ENCODE measurements at regions not wholly inside any gene's neighbourhood (a gene's known extent, or its start where the extent isn't known, plus 50 kb on each side); places are given as distances from the start of the nearest gene placed in this dataset.

DNA sequence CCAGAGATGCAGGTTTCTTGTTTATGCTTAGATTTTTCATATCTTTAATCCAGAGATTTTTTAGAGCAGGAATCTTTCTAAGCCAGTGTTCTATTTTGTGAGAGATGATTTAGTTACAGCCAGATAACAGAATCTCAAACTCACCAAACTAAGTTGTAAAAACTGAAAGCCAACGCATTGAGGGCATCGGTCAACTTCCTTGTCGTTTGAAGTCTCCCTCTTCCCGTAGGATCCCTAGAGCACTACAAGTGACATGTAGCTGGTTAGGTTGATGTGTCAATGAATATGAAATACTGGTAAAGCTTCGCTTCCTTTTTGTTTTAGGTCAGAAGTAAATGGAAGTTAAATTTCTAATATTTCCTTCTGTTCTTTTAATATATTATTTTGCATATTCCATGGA lies 139.6 kb downstream of the YIPF5 start:
- ChIA-PET CTCF (no interaction called here), POLR2A (no interaction called here)
- no CpG with 5 or more reads among the region's 5 CpGs for WGBS (ENCODE audit: insufficient coverage)
- no peak overlapping the region for H3K4me3 Mint-ChIP-seq
- H3K27ac Mint-ChIP-seq, result no peak overlapping the region
- Histone ChIP-seq H3K79me2 (ENCODE audit: control insufficient read depth, insufficient read depth, low read length) (no peaks in the 10 kb centered on the region), H3K9me3 (ENCODE audit: control extremely low read depth in 1 of 3, control insufficient read depth in 2 of 3, insufficient read depth in 1 of 3, low read length in 2 of 3) (no peaks in the 10 kb centered on the region), H3K9ac (ENCODE audit: low read length) (no peak overlapping the region), H3K4me3 (ENCODE audit: control extremely low read depth in 1 of 5, extremely low read depth in 1 of 5, insufficient read depth in 1 of 5, low read depth in 2 of 5, low read length in 4 of 5) (no peak overlapping the region), H3K4me2 (replicated peaks; ENCODE audit: low read depth, low read length, poor library complexity, severe bottlenecking) (no peak overlapping the region), H3K36me3 (replicated peaks in 1 of 2; ENCODE audit: control extremely low read depth in 1 of 2, control insufficient read depth in 1 of 2, extremely low read depth in 1 of 2, insufficient read depth in 2 of 2, low read length in 1 of 2) (no peaks in the 10 kb centered on the region), H2AFZ (ENCODE audit: insufficient read depth, low read depth, low read length, poor library complexity, severe bottlenecking) (no peak overlapping the region), H4K20me1 (ENCODE audit: control insufficient read depth, insufficient read depth, low read length, poor library complexity, severe bottlenecking) (no peaks in the 10 kb centered on the region), H3K27me3 (replicated peaks in 1 of 4; ENCODE audit: control extremely low read depth in 1 of 4, control insufficient read depth in 3 of 4, insufficient read depth in 4 of 4, low read length in 3 of 4) (peaks cover 0 to 3% (median 0%) of the 10 kb centered on the region in 4 experiments), H3K4me1 (ENCODE audit: control insufficient read depth in 2 of 2, insufficient read depth in 2 of 2, low read length in 2 of 2) (no peaks in the 10 kb centered on the region), H3K27ac (ENCODE audit: low read length in 2 of 2) (no peak overlapping the region)
- no peaks in the 10 kb centered on the region for H3K9me3 Mint-ChIP-seq (ENCODE audit: insufficient read depth)
- intact Hi-C loops (cut with micrococcal nuclease), result no loop called here
- DNase-seq (no peak), ATAC-seq (ENCODE audit: low read depth) (no peak)
- no peaks in the 10 kb centered on the region for H3K4me1 Mint-ChIP-seq
- no peak for TF ChIP-seq EZH2 (IDR thresholded peaks at IDR 0.05; ENCODE audit: borderline replicate concordance, insufficient read depth, low read depth, low read length, poor library complexity, severe bottlenecking)
- TF ChIP-seq, protein P1, sequence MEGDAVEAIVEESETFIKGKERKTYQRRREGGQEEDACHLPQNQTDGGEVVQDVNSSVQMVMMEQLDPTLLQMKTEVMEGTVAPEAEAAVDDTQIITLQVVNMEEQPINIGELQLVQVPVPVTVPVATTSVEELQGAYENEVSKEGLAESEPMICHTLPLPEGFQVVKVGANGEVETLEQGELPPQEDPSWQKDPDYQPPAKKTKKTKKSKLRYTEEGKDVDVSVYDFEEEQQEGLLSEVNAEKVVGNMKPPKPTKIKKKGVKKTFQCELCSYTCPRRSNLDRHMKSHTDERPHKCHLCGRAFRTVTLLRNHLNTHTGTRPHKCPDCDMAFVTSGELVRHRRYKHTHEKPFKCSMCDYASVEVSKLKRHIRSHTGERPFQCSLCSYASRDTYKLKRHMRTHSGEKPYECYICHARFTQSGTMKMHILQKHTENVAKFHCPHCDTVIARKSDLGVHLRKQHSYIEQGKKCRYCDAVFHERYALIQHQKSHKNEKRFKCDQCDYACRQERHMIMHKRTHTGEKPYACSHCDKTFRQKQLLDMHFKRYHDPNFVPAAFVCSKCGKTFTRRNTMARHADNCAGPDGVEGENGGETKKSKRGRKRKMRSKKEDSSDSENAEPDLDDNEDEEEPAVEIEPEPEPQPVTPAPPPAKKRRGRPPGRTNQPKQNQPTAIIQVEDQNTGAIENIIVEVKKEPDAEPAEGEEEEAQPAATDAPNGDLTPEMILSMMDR (IDR thresholded peaks at IDR 0.05), result no peak
- H3K27me3 Mint-ChIP-seq, result peaks cover 16% of the 10 kb centered on the region

DNA sequence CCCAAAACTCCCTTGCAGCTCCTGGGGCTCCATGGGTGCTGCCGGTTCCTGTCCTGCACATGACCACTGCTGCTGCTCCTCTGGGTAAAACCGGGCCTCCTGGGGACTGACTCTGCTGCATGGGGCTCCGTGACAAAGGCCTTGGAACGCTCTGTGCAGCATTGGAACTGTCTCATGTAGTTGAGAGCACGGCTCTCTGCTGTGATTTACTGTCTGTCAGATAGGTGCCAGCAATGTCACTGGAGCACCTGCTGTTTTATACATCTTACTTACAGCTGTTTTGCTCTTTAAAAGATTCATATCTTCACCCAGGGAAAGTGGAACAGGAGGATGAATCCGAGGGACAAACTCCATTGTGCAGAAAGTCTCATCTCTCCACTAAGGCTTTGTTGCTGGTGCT lies 138.1 kb downstream of the YIPF5 start:
- H3K27me3 ChIP-seq (replicated peaks in 1 of 4; ENCODE audit: control extremely low read depth in 1 of 4, control insufficient read depth in 3 of 4, insufficient read depth in 4 of 4, low read length in 3 of 4), result peaks cover 0 to 7% (median 0%) of the 10 kb centered on the region in 4 experiments
- Mint-ChIP-seq H3K4me1 (no peaks in the 10 kb centered on the region), H3K9me3 (ENCODE audit: insufficient read depth) (no peaks in the 10 kb centered on the region), H3K4me3 (no peak overlapping the region), H3K27me3 (peaks cover 18% of the 10 kb centered on the region), H3K27ac (no peak overlapping the region)
- H3K4me2 ChIP-seq (replicated peaks; ENCODE audit: low read depth, low read length, poor library complexity, severe bottlenecking), result no peak overlapping the region
- TF ChIP-seq, protein P1 (IDR thresholded peaks at IDR 0.05), result no peak
- no peak for TF ChIP-seq EZH2 (IDR thresholded peaks at IDR 0.05; ENCODE audit: borderline replicate concordance, insufficient read depth, low read depth, low read length, poor library complexity, severe bottlenecking)
- no peak overlapping the region for H2AFZ ChIP-seq (ENCODE audit: insufficient read depth, low read depth, low read length, poor library complexity, severe bottlenecking)
- H3K36me3 ChIP-seq (replicated peaks in 1 of 2; ENCODE audit: control extremely low read depth in 1 of 2, control insufficient read depth in 1 of 2, extremely low read depth in 1 of 2, insufficient read depth in 2 of 2, low read length in 1 of 2), result no peaks in the 10 kb centered on the region
- ChIA-PET CTCF (interaction anchor here (0.8 kb wide), 1 partner anchor 59 kb away, joined by 3 read pairs; no protein-coding TSS in a partner anchor), POLR2A (no interaction called here)
- H3K4me3 ChIP-seq (ENCODE audit: control extremely low read depth in 1 of 5, extremely low read depth in 1 of 5, insufficient read depth in 1 of 5, low read depth in 2 of 5, low read length in 4 of 5), result no peak overlapping the region
- no peak overlapping the region for H3K27ac ChIP-seq (ENCODE audit: low read length in 2 of 2)
- no peaks in the 10 kb centered on the region for H4K20me1 ChIP-seq (ENCODE audit: control insufficient read depth, insufficient read depth, low read length, poor library complexity, severe bottlenecking)
- H3K9ac ChIP-seq (ENCODE audit: low read length), result no peak overlapping the region
- DNase-seq (no peak), ATAC-seq (ENCODE audit: low read depth) (no peak)
- WGBS (ENCODE audit: insufficient coverage), result 81% methylated on average over 6 of the region's 6 CpGs
- intact Hi-C loops (cut with micrococcal nuclease), result no loop called here
- H3K79me2 ChIP-seq (ENCODE audit: control insufficient read depth, insufficient read depth, low read length), result no peaks in the 10 kb centered on the region
- no peaks in the 10 kb centered on the region for H3K4me1 ChIP-seq (ENCODE audit: control insufficient read depth in 2 of 2, insufficient read depth in 2 of 2, low read length in 2 of 2)
- no peaks in the 10 kb centered on the region for H3K9me3 ChIP-seq (ENCODE audit: control extremely low read depth in 1 of 3, control insufficient read depth in 2 of 3, insufficient read depth in 1 of 3, low read length in 2 of 3)
